Thyroid gland (tissue), 4 donors: ENCODE measurements at regions not wholly inside any gene's neighbourhood (a gene's known extent, or its start where the extent isn't known, plus 50 kb on each side); places are given as distances from the start of the nearest gene placed in this dataset.

Experiments
- DNase-seq, 2 donors: peaks; one replicate each; pipeline ENCODE4 v3.0.0-alpha.2; 2019
- H3K27ac ChIP-seq, 3 donors: fragments of 200-600 bp; sonication (generic); 1 replicate in 2 of 3; 2 replicates in 1 of 3; pipeline ENCODE4 v1.5.1; 2016 to 2019; ENCODE audit warnings: mild to moderate bottlenecking in 1 of 3, moderate library complexity in 1 of 3
- H3K27me3 ChIP-seq: fragments of 200-600 bp; sonication (generic); one replicate; pipeline ENCODE4 v1.5.1; 2019
- H3K36me3 ChIP-seq, 2 donors: fragments of 200-600 bp; sonication (generic); one replicate each; pipeline ENCODE4 v1.5.1; 2016 to 2019
- H3K4me1 ChIP-seq, 2 donors: fragments of 200-600 bp; sonication (generic); one replicate each; pipeline ENCODE4 v1.5.1; 2017 to 2019
- H3K4me3 ChIP-seq, 3 donors: fragments of 200-600 bp; sonication (generic); replicated peaks in 1 of 3; 1 replicate in 2 of 3; 2 replicates in 1 of 3; pipeline ENCODE4 v1.5.1; 2016; ENCODE audit warnings: mild to moderate bottlenecking in 1 of 3
- H3K9me3 ChIP-seq: fragments of 200-600 bp; sonication (generic); one replicate; pipeline ENCODE4 v1.5.1; 2017
- POLR2A ChIP-seq, 2 donors: fragments of 450-650 bp; IDR thresholded peaks; one replicate each; pipeline ENCODE4 v1.6.1; 2017; ENCODE audit warnings: antibody characterized with exemption in 2 of 2, mild to moderate bottlenecking in 2 of 2, moderate library complexity in 1 of 2
- WGBS, 2 donors: methylation state at CpG; one replicate each; pipeline ENCODE4 v1.1.5; 2017; 5-methylcytosine and 5-hydroxymethylcytosine counted together
- intact Hi-C: fragments of 100-400 bp; cut with DNase I; formaldehyde crosslinking; loops from one replicate; pipeline ENCODE4 v1.15.1; 2023
- TF ChIP-seq, protein P1 (sequence below), 6 experiments: fragments of 200-600 bp in 3 of 6; fragments of 450-650 bp in 3 of 6; sonication (generic) in 3 of 6; IDR thresholded peaks; one replicate each; pipeline ENCODE4 v1.5.1; 2016 to 2019; ENCODE audit warnings: antibody characterized with exemption in 6 of 6, mild to moderate bottlenecking in 2 of 6, inconsistent platforms in 1 of 6, moderate library complexity in 1 of 6

- no peaks in the 10 kb centered on the region for H3K4me1 ChIP-seq
- no peak overlapping the region for H3K27ac ChIP-seq
- intact Hi-C loops, result no loop called here
- 76 to 82% methylated on average over 3 of the region's 3 CpGs for WGBS, 2 donors
- H3K27me3 ChIP-seq, result no peaks in the 10 kb centered on the region
- TF ChIP-seq POLR2A (IDR thresholded peaks at IDR 0.05), result no peak
- TF ChIP-seq, protein P1, sequence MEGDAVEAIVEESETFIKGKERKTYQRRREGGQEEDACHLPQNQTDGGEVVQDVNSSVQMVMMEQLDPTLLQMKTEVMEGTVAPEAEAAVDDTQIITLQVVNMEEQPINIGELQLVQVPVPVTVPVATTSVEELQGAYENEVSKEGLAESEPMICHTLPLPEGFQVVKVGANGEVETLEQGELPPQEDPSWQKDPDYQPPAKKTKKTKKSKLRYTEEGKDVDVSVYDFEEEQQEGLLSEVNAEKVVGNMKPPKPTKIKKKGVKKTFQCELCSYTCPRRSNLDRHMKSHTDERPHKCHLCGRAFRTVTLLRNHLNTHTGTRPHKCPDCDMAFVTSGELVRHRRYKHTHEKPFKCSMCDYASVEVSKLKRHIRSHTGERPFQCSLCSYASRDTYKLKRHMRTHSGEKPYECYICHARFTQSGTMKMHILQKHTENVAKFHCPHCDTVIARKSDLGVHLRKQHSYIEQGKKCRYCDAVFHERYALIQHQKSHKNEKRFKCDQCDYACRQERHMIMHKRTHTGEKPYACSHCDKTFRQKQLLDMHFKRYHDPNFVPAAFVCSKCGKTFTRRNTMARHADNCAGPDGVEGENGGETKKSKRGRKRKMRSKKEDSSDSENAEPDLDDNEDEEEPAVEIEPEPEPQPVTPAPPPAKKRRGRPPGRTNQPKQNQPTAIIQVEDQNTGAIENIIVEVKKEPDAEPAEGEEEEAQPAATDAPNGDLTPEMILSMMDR (IDR thresholded peaks at IDR 0.05), result peak in 3 of 6 experiments; percentile 28 to 40 (median 38)
- peak; percentile 11 to 12 for DNase-seq
- H3K36me3 ChIP-seq, result no peaks in the 10 kb centered on the region
- no peaks in the 10 kb centered on the region for H3K9me3 ChIP-seq
- H3K4me3 ChIP-seq, result no peak overlapping the region
These were observed 244.1 kb upstream of the PDZRN3 start for GRCh38 chr3:73868688-73869315.

DNA sequence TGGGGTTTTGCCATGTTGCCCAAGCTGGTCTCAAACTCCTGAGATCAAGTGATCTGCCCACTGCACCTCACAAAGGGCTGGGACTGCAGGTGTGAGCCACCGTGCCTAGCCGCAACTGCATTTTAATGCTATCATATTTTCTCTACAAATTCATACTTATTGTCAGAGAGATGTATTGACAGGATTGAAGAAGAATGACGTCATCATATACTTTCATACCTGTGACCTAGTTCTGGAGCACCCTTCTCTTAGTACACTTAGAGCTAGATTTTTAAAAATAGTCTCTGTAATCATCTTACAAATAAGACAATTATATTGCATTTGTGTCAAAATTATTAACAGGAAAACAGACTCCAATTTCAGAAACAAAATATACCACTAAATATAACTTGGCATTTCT is 242.8 kb upstream of the PDZRN3 start:
- H3K9me3 ChIP-seq, result no peaks in the 10 kb centered on the region
- intact Hi-C loops, result no loop called here
- no peaks in the 10 kb centered on the region for H3K36me3 ChIP-seq
- H3K4me1 ChIP-seq, result no peaks in the 10 kb centered on the region
- H3K27ac ChIP-seq, result no peak overlapping the region
- TF ChIP-seq POLR2A (IDR thresholded peaks at IDR 0.05), result no peak
- TF ChIP-seq, protein P1 (IDR thresholded peaks at IDR 0.05), result no peak
- no peak overlapping the region for H3K4me3 ChIP-seq
- no peak for DNase-seq
- no peaks in the 10 kb centered on the region for H3K27me3 ChIP-seq
- WGBS, 2 donors, result 84 to 87% methylated on average over 3 of the region's 3 CpGs

DNA sequence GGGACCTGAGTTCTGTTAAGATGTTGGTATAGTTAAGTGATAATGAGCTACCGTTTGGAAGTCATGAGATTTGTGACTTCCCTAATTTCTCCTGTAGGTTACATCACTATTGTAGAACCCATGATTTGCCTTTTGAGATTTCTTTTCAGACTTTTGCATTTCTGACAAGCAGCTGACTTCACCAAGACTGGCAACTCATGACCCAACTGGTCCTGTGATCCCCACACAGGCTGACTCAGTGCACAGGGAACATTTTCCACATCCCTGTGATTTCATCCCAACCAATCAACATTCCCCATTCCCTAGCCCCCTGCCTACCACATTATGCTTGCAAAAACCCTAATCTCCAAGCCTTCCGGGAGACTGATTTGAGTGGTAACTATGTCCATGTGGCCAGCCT is 242.1 kb upstream of the PDZRN3 start:
- Histone ChIP-seq H3K27me3 (no peaks in the 10 kb centered on the region), H3K4me3 (no peak overlapping the region), H3K4me1 (no peaks in the 10 kb centered on the region), H3K36me3 (no peaks in the 10 kb centered on the region), H3K27ac (no peak overlapping the region), H3K9me3 (no peaks in the 10 kb centered on the region)
- DNase-seq, result no peak
- intact Hi-C loops, result no loop called here
- TF ChIP-seq POLR2A (IDR thresholded peaks at IDR 0.05), result no peak
- TF ChIP-seq, protein P1 (IDR thresholded peaks at IDR 0.05), result no peak
- WGBS, 2 donors, result 81 to 90% methylated on average over 2 of the region's 2 CpGs

DNA sequence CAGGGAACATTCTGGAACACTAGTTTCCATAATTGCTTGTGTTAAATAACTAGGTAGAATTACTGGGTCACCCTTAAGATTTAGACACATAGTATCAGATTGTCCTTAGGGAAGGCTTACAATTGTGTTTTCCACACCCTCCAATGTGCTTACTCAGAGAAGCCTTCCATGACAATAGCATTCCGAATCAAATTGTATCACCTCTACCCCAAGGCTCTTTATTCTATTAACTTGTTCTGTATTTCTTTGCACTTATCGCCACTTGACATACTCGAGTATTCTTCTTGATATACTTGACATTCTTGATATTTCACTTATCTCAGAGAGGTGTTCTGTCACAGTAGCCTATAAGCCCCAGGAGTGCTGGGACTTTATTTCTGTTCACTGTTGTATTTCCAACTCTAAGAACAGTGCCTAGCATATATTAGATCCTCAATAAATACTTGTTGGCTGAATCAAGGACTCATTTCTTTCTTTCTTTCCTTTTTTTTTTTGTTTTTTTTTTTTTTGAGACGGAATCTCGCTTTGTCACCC is 238.9 kb upstream of the PDZRN3 start:
- H3K4me3 ChIP-seq, result no peak overlapping the region
- no peak for TF ChIP-seq POLR2A (IDR thresholded peaks at IDR 0.05)
- TF ChIP-seq, protein P1 (IDR thresholded peaks at IDR 0.05), result no peak
- intact Hi-C loops, result no loop called here
- WGBS, 2 donors, result 59 to 67% methylated on average over 5 of the region's 5 CpGs
- H3K4me1 ChIP-seq, result no peaks in the 10 kb centered on the region
- no peak overlapping the region for H3K27ac ChIP-seq
- H3K9me3 ChIP-seq, result no peaks in the 10 kb centered on the region
- no peaks in the 10 kb centered on the region for H3K36me3 ChIP-seq
- no peaks in the 10 kb centered on the region for H3K27me3 ChIP-seq
- DNase-seq, result no peak

DNA sequence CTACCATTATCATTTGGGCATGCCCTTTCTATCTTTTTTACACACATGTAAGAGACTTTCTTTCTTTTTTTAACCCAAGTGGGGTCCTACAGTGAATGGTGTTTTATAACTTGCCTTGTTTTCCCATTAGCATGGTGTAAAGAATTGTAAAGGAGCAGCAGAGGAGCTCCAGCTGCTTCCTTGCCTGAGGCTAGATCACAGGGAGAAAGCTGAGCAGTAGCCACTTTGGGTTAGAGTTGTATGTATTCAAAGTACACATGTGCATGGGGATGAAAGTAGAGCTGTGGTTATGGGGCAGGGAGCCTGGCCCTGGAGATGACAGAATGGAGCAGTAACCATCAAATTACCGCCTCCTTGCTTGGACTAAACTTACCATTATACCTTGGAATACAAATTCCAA is 231.1 kb upstream of the PDZRN3 start:
- intact Hi-C loops, result no loop called here
- Histone ChIP-seq H3K27ac (no peak overlapping the region), H3K27me3 (no peaks in the 10 kb centered on the region), H3K36me3 (no peaks in the 10 kb centered on the region), H3K4me1 (no peaks in the 10 kb centered on the region), H3K9me3 (no peaks in the 10 kb centered on the region), H3K4me3 (no peak overlapping the region)
- WGBS, 2 donors, result 95 to 97% methylated on average over 1 of the region's 1 CpG
- TF ChIP-seq, protein P1 (IDR thresholded peaks at IDR 0.05), result no peak
- TF ChIP-seq POLR2A (IDR thresholded peaks at IDR 0.05), result no peak
- no peak for DNase-seq
